NCI-H1417 (cell line): ENCODE measurements at regions not wholly inside any gene's neighbourhood (a gene's known extent, or its start where the extent isn't known, plus 50 kb on each side); places are given as distances from the start of the nearest gene placed in this dataset.

Experiments
- DNase-seq, 3 experiments: peaks; one replicate each; lab custom pipeline; 2025; lab: John Stamatoyannopoulos, UW

- no peak for DNase-seq
These were observed 140.3 kb downstream of the ZC3H11B start for GRCh38 chr1:219472596-219472995.

DNA sequence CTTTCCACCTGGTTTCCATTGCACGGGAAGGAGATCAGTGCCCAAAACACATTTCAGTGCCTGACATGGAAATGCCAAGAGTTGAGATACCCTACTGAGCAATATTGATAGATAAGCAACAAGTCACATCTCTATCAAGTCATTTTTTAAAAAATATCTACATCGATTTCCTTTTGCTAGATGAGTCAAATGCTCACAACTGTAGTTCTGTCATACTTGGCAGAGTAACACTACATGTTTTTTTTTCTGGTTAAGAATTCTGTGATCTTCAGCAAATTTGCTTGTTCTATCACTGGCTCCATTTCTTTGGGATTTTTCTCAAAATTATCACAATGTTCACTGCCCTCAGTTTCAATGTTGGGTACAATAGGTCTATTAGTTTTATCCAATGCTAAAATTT, 145.4 kb downstream of the ZC3H11B start:
- DNase-seq, result no peak

GRCh38 chr1:219466766-219467165, 146.1 kb downstream of the ZC3H11B start:
- no peak for DNase-seq

GRCh38 chr1:219465212-219466093, 147.5 kb downstream of the ZC3H11B start:
- no peak for DNase-seq

- no peak for DNase-seq
These were observed 149.3 kb downstream of the ZC3H11B start for GRCh38 chr1:219463636-219464035.

DNA sequence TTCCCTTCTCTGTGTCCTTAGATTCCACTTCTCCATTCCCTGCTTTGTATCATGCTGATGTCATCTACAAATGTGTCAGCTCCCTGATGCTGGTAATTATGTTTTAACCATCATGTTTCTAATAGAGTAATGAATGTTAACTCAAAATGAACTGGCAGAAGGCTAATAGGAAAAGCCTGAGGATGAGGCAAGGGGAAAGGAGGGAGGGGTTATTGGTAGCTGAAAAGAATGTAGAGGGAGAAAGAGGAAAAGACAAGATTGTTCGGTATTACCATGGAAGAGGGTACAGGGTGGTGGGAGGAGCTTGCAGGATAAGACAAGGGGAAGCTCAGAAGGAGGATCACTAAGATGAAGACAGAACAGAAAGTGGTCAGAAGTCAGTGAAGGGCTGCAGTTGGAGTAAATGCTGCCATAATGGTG, 150.9 kb downstream of the ZC3H11B start:
- DNase-seq, result no peak

- DNase-seq, result no peak
These were observed 151.7 kb downstream of the ZC3H11B start for GRCh38 chr1:219460896-219461815.

- no peak for DNase-seq
These were observed 152.6 kb downstream of the ZC3H11B start for GRCh38 chr1:219460081-219460895.

GRCh38 chr1:219459351-219460080, 153.4 kb downstream of the ZC3H11B start:
- no peak for DNase-seq

DNA sequence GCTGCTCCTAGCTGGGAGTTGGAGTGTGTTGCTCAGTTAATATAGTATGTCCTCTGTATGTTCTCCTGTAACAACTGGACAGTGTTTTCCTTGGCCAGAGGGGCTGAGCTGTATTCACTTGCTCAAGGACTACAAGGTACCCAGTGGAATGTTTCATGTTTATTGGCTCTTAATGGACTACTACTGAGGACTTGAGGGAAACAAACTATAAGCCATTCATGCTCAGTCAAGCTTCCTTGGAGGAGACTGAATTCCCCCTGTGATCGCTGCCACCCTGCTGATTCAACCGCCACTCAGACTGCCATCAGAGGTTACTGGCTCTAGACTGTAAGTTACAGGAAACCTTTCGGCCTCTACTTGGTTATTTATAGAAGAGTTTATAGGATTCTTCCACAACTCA, 166.6 kb downstream of the ZC3H11B start:
- DNase-seq, result no peak

GRCh38 chr1:219445864-219446263, 167.0 kb downstream of the ZC3H11B start:
- no peak for DNase-seq

DNA sequence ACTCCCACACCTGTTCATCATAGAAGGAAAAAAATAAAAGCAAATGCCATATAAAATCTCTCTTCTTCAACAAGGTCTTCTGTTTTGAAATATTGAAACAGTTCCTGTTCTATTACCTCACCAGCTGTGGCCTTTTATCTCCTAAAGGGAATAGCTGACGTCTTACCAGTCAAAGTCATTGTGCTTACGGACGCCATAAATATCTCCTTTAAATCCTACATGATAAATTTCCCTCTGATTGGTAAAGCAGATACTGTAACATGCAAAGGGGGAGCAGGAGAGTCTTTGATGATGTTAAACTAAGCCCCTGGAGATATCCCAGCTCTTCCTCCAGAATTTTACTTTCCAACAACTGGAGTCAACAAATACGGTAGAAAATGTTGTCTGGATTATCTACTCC, 168.4 kb downstream of the ZC3H11B start:
- DNase-seq, result no peak

- no peak for DNase-seq
These were observed 169.1 kb downstream of the ZC3H11B start for GRCh38 chr1:219443763-219444162.

GRCh38 chr1:219442611-219443061, 170.3 kb downstream of the ZC3H11B start:
- no peak for DNase-seq

DNA sequence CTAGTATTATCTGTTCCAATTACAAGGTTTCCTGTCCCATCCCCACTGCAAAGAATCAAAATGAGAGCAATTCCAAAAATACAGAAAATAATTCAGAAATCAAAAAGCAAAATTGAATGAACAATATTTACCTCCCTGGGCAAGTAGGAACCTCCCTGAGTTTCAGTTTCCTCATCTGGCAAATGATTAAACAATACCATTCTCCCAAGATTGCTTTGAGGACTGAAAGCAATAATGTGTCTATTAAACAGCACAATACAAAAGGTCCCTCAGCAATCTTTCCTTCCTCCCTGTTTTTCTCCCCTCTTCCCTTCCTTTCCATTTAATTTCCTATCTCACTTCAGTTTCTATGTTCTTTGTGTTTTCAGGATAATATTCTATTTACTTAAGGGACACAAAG, 171.0 kb downstream of the ZC3H11B start:
- no peak for DNase-seq

GRCh38 chr1:219439376-219439775, 173.5 kb downstream of the ZC3H11B start:
- DNase-seq, result no peak

- DNase-seq, result no peak
These were observed 174.5 kb downstream of the ZC3H11B start for GRCh38 chr1:219438386-219438785.

- DNase-seq, result no peak
These were observed 178.0 kb downstream of the ZC3H11B start for GRCh38 chr1:219434923-219435297.

DNA sequence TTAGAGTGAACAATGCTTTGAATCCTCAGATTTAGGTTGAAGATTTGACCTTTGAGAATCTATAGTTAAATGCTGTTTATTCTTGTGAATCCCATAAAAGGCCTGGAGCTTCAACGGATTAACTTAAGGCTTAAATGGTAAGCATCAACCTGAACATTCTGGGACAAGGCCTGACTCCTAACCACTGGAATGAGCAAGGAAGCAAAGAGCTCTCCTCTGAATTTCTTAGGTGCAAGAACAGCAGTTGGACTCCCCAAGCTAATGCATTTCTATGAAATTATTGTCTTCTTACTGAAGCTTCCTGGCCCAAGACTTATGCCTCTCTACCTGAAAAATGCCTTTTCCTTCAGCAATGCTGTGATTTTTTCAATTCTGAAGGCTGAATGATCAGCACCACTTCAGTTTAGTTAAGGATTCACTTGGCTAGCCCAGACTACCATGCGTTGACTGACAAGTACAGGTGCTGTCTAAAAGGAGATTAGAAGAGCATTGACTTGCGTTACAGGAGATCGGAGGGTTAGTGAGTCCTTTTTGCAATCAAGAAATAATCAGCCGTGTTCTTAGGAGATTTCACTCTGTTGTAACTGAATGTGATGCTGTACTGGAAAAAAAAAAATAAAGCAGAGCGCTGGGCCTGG, 178.5 kb downstream of the ZC3H11B start:
- no peak for DNase-seq

GRCh38 chr1:219433496-219434131, 179.3 kb downstream of the ZC3H11B start:
- peak in 2 of 3 experiments; percentile 19 to 75 for DNase-seq
